IPS DF 4.7 (cell line): ENCODE measurements at regions not wholly inside any gene's neighbourhood (a gene's known extent, or its start where the extent isn't known, plus 50 kb on each side); places are given as distances from the start of the nearest gene placed in this dataset.
"Not testable (repeated sequence)": the region's sequence is repeated elsewhere in the genome, so short reads cannot be mapped to it uniquely, and the experiment has no call there.

Source experiments
- DNase-seq: peaks from one replicate; pipeline ENCODE4 v3.0.0-alpha.2; 2013; ENCODE audit warnings: low spot score; ENCODE audit errors: extremely low read depth

DNA sequence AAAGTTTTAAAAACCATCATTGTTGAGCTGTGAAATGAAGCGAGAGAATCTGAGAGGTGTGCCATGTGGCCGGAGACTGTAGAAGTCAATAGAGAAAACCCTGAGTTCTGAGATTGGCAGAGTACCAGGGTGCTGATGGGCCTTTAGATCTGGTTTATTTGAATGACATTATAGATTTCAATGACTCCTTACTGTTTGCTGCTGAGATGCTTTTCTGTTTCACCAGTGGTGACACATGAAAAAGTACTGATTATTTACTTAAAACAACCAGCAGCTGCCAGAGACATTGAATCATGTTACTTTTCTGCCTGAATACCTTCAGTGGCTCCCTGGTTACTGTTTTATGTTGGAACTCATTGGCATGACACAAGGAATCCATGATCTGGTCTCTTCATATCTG is 602.7 kb upstream of the ZNF804A start:
- no peak for DNase-seq

- DNase-seq: no peak
These were observed 601.2 kb upstream of the ZNF804A start for GRCh38 chr2:183996825-183997793.

- no peak for DNase-seq
These were observed 600.1 kb upstream of the ZNF804A start for GRCh38 chr2:183998041-183998796.

- no peak for DNase-seq
These were observed 599.5 kb upstream of the ZNF804A start for GRCh38 chr2:183998797-183999190.

GRCh38 chr2:184004289-184004947 is 593.9 kb upstream of the ZNF804A start:
- DNase-seq: no peak

DNA sequence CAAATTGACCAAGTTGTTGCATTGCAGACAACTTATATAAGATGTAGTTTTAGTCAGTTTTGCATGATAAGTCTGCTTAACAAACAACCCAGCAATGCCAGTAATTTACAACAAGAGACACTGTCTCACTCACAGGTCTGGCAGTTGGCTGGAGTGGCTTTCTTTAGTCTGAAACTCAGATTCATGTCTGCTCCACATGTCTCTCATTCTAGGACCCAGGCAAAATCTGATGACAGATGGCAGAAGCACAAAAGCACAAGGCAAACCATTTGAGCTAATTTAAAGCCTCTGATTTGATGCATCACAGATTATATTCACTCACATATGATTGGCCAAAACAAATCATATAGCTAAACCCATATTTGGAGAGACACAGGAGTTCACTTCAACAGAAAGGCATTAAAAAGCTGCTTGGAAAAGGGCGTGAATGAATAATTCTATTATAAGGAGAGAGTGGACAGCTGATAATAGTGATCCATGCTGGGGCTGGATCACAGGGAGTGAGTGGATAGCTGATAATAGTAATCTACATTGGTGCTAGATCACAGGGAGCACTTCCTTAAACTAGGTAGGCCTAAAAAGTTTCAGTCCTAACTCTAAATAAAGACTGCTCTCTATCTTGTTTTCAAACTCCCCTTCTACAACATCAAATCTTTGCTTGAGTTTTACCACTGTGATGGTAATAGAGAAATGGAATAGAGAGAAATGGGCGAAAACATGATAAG is 593.2 kb upstream of the ZNF804A start:
- no peak for DNase-seq

DNA sequence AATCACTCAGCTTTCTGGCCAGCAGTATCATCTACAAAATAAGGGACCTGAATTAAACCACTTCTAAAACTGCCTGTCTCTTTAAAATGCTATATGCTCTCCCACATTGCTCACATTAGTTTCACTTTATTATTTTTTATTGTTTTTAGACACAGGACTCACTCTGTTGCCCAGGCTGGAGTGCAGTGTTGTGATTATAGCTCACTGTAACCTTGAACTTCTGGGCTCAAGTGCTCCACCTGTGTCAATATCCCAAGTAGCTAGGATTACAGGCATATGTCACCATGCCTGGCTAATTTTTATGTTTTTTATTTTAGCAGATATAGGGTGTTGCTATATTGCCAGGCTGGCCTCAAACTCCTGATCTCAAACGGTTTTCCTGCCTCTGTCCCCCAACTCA is 591.3 kb upstream of the ZNF804A start:
- DNase-seq: no peak

DNA sequence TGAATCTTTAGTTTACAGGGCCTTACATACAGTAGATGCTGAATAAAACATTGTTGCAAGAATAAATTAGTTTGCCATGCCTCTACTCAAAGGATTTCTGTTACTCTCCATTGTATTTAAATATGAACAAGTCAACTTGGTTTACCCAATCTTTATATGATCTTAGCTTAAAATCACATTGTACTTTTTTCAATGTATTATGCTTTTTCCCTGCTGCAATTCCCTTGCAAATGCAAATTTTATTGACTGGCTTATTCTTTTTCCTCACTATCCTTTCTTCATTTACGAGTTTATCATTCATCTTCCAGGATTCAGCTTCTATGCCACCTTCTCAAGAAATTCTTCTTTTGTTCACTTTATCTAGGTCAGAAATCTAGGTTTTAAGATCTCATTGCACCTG is 571.4 kb upstream of the ZNF804A start:
- DNase-seq: no peak

DNA sequence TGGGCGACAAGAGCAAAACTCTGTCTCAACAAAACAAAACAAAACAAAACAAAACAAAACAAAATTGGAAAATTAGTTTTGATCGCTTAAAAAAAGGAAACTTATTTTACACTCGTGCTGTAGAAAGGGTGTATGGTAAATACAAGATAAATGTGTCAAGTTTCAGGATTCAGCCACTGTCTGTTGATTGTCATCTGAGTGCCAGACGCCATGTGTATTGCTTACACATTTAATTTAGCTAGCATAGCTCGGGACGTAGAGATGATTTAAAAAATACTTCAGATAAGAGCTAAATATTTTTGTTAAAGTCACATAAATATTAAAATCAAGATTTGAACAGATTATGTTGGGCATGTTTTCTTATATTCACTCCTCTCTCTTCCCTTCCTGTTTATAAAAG is 568.1 kb upstream of the ZNF804A start:
- no peak for DNase-seq

GRCh38 chr2:184030989-184031388 is 567.3 kb upstream of the ZNF804A start:
- DNase-seq: no peak

DNA sequence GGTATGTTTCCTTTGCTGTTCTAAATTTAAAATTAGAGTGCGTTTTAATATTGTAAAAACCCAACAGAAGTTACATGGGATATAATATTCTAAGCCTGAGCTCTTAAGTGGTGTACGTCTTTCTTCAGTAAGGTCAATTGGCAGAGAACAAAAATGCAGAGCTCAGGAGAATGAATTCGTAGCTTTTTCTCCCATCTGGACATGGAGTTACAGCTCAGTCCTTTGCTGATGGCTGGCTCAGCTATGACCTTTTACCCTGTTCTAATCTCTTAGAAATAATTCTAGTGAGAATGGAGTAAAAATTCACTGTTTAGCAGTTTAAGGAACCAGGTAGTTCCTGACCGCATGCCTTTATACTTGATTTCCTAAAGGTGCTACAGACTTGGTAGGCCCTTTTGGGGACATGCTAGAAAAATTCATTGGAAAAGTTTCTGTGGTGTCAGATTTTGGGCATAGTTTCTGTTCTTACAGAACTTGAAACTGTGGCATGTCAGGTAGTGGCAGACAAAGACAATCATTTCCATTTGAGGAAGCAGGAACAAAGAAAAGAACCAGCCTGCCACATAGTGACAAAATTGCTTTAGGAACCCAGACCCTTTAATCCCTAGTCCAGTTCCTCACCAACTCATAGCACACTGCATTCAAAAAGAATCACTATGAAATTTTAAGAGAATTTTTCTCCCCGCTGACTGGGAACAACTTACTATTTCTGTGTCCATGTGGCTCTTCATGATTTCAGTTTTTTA is 566.8 kb upstream of the ZNF804A start:
- no peak for DNase-seq

GRCh38 chr2:184032983-184033382 is 565.3 kb upstream of the ZNF804A start:
- DNase-seq: no peak

DNA sequence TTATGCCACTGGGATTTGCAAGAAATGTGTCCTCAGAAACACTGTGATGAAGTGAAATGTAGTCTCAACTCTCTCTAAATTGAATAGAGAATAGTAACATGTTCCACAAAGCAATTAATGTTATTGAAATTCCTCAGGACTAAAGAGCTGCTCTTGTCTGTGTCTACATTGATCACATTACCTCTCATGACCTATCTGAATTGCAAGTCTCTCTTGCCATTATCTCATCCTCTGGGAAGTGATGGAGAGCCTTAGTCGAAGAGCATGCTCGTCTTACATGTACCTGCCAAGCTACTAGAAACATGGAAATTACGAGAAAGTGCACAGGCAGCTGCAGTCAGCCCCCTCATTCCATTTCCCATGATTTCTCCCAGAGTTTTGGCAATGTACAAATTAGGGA is 561.1 kb upstream of the ZNF804A start:
- DNase-seq: no peak

DNA sequence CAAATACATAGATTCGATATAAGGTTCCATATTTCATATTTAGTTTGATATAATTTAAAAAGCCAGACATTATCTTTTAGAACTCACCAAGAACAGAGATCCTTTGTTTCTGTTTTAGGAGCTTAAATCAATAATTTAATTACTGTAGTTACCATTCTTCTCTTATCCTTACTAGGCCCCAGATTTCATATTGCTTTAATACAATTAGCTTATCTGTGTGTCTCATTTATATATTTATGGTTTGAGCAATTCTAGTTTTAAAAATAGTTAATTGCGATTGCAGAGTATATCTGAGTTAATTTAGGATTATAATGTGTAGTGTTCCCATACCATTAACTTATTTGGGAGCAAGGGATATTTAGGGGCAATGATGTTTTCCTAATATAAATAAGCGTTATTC is 558.8 kb upstream of the ZNF804A start:
- DNase-seq: no peak

- no peak for DNase-seq
These were observed 558.1 kb upstream of the ZNF804A start for GRCh38 chr2:184040230-184040629.

DNA sequence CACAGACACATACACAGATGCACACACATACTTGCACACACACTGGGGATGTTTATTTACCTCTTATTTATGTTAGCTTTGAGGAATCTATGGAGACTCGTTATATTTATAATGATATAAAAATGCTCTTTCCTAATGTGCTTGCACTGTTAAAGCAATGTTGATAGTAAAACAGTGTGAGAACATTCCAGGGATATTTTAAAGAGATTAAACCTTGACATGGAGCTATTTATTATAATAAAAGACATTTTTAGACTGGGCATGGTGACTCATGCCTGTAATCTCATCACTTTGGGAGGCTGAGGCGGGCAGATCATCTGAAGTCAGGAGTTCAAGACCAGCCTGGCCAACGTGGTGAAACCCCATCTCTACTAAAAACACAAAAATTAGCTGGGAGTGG is 557.3 kb upstream of the ZNF804A start:
- no peak for DNase-seq

- DNase-seq: no peak
These were observed 556.6 kb upstream of the ZNF804A start for GRCh38 chr2:184041777-184042176.

DNA sequence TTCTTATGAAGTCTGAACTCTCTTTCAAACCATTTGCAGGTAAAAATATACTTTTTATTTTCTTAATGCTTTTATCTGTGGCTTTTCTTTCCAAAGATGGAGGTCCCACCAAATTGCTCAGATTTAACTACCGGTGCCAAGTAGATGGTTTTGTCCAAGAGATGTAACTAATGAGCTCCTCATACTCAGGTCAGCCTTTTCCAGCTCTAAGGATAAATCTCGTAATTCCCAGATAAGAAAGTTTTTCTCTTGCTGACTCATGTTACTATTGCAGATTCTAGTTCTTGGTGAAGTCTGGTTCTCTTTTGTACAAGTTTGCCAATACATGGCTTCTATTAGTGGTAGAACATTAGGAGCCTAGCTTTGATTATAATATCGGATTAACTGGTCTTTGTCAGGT is 550.8 kb upstream of the ZNF804A start:
- no peak for DNase-seq

DNA sequence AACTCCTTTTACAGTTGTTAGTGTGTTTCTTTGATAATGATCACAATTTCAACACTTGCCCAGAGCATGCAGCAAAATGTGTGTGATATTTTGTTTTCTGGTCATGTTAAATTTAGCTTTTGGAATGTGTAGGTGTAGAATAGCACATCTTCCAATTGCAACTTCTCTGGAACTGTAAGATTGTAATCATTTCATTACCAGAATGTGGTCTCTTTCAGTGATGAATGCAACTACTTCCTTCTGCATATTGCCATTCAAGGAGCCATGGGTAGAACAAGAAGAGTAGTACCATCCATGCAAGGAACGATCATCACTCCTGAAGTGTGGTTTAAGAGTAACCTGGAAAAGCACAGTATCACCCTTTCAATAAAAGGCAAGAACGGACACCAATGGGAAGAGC is 548.8 kb upstream of the ZNF804A start:
- DNase-seq: no peak

- no peak for DNase-seq
These were observed 545.0 kb upstream of the ZNF804A start for GRCh38 chr2:184053326-184053725.

DNA sequence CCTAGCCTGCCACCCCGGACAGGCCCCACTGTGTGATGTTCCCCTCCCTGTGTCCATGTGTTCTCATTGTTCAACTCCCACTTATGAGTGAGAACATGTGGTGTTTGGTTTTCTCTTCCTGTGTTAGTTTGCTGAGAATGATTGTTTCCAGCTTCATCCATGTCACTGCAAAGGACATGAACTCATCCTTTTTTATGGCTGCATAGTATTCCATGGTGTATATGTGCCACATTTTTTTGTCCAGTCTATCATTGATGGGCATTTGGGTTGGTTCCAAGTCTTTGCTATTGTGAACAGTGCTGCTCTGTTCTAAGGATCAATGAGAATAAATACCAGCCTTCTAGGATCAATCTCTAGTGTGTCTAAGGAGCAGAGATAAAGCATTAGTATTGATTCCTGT is 543.9 kb upstream of the ZNF804A start:
- not testable (repeated sequence) for DNase-seq
